Lung microvascular endothelial cell (primary cell): ENCODE measurements at regions not wholly inside any gene's neighbourhood (a gene's known extent, or its start where the extent isn't known, plus 50 kb on each side); places are given as distances from the start of the nearest gene placed in this dataset.

Source experiments
- DNase-seq, 2 donors: peaks; one replicate each; pipeline versions ENCODE4 v3.0.0 to v3.0.0-alpha.2; 2010; ENCODE audit warnings: low read depth in 2 of 2

DNA sequence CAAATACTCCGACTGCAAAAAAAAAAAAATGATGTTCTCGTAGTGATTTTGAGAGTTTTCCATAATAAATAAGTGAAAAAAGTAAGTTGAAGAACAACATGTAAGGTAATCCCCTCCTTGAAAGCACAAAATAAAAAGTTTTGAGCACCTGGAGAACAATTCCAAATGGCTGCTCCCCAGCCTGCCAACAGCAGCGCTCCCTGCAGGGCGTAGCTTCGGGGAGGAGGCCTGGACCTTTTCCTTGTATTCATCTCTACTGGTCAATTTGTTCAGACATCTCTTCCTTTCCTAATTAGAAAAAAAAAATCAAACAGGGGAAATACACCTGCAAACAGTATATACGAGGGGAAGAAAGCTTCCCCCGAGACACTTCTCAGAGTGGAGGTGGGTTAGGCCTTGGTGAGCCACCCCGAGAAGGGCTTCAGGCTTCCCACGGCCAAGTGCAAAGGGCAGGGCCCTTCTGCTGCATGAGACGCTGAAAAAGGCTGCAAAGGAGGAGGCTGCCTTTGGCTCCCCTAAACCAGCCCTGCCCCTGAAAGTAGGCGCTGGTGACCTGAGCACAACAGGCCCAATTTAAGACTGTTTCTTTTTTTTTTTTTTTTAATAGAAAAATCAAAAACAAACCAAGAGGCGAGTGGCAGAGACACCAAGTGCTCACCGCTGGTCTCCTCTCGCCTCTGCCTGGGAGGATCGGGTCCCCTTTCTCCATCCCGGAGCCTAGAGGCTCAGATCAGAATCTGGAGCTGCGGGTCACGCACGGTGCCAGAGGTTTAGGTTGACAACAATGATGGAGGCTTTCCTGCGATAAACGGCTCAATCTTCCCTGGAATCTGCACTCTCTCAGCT lies 193.1 kb upstream of the FOXF1 start:
- DNase-seq, result no peak

DNA sequence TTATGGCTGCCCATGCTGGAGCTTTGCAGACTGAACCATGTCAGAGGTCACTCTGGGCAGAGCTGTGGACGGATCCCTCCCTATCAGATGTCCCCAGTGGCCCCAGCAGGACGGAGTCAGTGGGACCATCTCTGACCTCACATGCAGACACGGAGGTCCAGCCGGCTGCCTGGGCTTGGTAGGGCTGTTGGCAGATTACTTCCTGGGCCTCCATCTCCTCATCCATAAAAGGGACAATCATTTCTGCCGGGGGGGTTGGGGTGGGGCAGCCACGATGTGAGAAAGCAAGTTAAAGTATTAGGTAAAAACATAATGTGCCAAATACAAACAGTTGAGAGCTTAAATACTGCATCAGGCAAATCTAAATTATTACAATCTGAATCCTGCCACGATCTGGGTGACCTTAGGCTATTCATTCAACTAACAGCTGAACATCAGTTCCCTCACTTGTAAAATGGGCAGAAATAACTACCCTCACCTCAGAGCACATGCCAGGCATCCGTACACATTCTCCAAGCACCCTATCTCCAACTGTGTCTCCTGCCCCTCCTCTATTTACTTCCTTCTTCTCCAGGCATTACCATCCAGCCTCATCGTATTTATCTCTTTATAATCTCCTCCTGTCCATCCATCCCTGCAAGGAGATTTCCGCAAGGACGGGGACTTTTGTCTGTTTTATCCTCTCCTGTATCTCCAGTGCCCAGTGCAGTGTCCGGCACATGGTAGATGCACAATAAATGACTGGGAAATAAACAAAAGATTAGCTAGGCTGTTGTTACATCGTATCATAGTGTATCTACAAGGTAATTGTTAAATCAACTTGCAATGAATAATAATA lies 192.3 kb upstream of the FOXF1 start:
- DNase-seq, result no peak

DNA sequence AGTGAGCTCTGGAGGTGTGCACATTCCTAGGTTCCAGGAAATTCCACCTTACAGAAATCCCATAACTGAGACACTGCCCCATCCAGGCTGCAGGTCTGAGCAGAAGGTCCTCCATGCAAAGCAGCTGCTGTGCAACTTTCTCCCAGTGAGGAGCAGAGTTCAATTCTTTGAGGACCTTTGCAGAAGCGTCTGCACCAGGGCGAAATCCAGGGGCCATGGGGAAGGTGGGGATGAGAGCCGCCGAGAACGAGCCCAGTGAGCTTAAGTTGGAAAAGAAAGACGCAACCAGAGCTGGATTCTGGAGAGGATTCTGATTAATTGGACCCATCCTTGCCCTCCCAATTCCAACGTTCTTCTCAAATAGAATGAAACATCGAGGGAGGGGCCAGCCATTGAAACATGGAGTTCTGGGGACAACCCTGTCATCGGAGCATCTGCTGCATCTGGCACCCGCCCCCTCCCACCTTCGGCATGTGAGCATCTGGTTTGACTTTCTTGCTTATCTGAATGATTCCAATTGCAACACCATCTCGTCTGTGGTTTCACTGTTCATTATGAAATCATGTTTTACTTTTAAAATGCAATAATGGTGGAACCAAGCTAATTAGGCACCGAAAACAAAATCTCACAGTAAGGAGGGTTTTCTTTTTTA lies 190.6 kb upstream of the FOXF1 start:
- DNase-seq, result no peak

DNA sequence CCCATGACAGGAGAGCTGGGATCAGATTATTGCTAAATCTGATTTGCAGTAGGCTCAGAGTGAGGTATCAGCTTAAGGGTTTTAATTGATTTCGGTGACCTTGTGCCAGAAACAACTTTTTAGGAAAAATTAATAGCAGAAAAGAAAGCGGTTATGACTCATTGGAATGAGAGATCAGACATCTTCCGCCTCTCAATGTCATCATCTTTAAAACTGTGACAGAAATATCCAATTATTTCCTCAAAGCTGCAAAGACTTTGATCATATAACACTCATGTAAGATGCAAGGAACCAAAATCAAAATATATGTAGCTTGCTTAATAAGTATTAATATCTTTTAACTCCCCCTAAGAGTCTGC lies 190.1 kb upstream of the FOXF1 start:
- no peak for DNase-seq

DNA sequence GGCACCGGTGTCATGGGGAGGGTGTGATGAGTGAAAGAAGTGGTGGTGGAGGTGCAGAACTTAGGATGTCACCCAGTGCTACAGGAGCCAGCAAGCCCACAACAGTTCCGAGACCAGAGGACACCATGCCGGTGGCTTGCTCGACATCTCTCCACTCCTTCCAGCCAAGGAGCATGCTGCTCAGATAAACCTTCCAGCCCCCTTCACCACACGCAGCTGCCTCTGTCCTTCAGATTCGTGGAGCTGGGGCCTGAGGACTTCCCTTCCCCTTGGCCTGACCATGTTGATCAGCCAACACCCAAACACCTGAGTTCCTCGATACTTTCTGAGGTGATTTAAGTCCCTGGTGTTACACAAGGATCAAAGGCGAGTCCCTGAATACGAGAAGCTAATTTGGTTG lies 188.8 kb upstream of the FOXF1 start:
- no peak for DNase-seq

DNA sequence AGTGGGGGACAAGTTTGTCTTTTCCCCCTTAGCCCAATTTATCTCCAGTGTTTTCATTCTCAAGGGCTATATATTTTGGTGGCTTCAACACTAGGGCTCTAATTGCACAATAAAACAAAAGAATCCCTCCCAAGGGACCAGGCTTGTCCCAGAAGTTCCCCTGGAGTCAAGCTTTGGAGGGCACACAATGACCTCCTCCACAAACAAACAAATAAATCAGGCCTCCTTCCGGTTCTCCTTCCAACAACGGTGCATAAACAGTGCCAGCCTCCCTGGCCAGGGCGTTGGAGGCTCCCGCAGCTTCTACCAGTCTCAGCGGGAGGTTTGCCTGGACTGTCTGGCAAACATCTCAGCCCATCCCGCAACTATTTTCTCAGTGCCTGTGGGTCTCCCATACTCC lies 188.0 kb upstream of the FOXF1 start:
- no peak for DNase-seq

DNA sequence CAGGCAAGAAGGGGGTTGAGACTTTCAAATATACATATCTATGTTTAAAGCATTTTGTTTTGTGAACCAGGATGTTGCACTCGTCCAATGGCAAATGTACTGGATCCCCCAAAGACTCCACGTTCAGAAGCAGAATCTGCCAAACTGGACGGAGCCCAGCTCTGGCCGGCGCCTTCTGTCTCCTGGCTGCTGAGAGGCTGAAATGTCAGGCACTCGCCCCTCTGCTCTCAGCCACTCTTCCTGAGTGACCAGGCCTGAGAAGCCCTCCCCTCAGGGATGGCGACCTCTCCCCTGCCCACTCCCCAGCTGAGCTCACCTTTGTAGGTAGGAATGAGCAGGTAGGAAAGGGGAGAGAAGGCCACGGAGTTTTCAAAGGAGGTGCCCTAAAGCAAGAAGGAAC lies 187.5 kb upstream of the FOXF1 start:
- DNase-seq, result no peak

DNA sequence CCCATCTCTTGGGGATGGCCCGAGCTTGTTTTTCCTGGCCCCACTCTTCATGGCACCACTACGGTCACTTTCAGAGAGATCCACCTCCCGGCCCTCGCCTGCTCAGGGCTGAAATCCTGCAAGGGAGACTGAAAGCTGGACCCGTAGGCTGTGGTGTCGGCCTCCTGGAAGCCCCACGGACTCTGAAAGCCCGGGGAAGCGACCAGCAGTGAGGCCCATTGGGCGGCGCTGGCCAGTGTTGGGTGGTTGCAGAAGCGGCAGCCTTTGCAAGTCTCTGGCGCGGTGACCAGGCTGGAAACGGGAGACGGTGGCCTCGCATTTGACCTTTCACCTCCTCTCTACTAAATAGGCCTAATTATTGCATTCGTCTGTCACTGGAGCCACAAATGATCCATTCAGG lies 186.0 kb upstream of the FOXF1 start:
- no peak for DNase-seq

DNA sequence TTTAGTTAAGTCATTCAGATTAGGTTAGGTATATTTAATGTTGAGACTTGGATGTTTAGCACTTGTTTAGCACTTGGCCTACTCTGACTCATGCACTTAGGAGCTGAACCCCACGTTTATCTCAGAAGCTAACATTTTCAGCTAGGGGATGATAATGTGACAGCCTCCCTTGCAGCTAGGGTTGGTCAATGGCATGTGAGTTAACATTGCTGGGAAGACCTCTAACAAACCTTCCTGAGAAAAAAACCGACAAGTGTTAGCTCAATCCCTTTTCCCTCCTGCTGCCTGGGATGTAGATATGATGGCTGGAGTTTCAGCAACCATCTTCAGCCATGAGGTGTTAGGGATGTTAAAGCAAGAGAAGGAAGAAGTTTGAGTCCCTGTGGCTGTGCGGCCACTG lies 185.0 kb upstream of the FOXF1 start:
- DNase-seq, result no peak

DNA sequence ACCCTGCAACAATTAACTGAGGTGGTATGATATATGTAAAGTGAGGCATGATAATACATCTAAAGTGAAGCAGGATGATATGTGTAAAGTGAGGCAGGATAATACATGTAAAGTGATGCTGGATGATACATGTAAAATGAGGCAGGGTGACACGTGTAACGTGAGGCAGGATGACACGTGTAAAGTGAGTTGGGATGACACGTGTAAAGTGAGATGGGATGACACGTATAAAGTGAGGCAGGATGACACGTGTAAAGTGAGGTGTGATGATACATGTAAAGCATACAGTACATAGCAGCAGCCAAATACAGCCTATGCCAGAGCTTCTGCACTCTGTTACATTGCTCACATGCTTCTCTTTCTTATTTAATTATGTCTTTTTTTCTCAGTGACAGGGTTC lies 184.4 kb upstream of the FOXF1 start:
- no peak for DNase-seq

DNA sequence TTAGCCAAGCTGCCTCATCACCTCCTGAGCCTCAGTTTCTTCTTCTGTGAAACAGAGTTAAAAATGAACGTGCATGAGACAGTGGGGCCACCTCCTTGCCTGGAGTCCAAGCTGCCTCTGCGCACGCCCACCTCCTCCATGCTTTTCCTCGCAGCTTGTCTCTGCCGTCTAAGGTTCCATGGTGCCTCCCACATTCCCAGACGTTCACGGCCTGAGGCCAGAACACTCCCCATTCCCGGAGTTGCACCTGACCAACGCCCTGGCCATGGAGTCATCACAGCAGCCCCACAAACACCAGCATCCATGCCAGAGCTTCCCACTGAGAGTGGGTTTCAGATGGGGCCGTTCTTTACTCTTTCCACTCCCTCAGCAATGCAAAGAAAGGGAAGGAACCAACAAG lies 183.0 kb upstream of the FOXF1 start:
- DNase-seq, result no peak

DNA sequence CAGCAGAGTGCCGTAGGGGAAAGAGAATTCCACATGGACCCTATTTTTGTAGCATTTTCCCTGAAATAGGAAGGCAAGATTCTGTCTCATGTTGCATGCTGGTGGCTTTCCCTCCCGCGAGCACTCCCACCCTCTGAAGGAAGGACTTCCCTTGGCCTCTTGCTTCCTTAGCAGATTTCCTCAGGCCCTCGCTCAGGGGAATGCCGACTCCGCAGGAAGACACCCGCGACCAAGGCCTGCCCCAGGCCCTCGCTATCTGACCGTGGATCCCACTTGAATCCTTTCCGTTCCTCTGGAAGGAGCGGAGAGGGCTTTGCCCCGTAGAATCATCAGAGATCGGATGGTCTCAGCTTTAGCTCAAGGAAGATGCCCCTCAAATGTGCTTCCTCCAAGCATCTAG lies 179.4 kb upstream of the FOXF1 start:
- DNase-seq, result no peak

DNA sequence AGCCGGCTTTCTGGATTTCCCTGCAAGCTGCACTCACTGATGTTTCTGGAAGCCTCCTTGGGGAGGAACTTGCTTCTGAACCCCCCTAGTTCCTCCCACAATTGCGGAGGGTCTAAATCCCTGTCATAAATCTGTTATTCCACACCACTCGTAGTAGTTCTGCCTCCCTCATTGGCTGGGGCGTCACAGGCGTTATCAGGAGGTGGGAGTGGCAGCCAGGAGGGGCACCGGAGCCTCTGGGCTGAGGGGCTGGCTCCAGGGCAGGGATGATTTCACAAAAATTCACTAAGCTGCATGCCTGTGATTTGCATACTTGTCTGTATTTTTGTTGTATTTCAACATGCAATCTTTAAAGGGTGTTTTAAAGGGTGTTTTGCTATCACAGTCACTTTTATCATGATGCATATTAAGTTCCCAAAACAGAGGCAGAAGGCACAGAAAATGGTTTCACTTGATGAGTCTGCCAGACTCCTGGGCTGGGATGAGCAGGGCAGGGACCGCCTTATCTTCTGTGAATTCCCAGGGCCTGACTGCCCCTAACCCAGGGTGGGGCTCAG lies 176.2 kb upstream of the FOXF1 start:
- DNase-seq, result no peak

DNA sequence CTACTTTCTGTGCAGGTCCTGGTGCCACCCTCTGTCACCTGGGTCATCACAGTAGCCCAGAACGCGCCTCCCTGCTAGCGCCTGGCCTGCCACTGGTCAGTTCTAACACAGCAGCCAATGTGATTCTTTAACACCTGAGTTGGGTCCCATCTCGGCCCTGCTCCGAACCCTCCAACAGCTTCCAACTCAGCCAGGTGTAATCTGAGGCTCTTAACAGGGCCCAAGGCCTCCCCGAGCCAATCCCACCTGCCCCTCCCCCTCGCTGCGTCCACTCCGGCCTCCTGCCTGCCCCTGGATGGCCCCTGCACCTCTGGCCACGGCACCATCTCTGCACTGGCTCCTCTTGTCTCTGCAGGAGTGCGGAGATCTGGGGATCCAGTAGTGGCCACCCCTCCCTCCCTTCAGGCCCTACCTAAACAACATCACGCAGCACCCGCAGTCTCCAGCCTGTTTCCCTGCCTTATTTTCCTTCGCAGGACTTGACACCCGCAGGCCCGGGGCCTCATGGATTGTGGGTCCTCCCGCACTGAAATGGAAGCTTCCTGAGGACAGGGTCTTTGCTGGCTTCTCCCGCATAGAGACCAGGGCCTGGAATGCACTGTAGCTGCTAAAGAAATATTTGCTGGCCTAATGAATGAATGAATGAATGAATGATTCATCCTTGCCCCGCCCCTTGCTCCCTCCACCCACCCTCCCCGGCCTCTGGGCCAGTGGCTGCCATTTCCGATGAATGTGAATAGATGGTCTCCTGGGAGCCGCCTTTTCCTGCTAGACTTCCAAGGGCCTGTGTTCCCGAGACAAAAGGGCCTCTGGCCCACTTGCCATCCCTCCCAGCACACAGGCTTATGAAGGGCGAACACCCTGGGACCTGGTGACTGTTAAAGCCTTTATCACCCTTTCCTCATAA lies 174.8 kb upstream of the FOXF1 start:
- no peak for DNase-seq

DNA sequence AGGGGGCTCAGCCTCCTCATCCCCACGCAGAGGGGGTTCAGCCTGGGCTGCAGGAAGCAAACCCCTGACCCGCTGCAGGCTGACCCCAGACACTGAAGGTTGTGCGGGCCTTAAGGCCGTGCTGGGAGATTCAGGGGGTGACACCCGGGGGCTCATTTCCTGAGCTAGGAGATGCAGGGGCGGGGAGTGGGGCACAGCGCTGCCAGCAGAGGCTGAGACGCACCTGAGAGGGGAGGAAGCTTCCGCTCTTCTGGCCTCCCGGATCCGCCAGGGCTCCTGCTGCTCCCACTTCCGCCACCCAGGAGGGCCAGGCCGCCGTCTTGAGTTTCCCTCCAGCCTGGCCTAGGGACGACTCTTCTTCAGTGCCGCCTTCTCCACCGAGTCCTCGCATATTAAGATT lies 173.2 kb upstream of the FOXF1 start:
- no peak for DNase-seq

DNA sequence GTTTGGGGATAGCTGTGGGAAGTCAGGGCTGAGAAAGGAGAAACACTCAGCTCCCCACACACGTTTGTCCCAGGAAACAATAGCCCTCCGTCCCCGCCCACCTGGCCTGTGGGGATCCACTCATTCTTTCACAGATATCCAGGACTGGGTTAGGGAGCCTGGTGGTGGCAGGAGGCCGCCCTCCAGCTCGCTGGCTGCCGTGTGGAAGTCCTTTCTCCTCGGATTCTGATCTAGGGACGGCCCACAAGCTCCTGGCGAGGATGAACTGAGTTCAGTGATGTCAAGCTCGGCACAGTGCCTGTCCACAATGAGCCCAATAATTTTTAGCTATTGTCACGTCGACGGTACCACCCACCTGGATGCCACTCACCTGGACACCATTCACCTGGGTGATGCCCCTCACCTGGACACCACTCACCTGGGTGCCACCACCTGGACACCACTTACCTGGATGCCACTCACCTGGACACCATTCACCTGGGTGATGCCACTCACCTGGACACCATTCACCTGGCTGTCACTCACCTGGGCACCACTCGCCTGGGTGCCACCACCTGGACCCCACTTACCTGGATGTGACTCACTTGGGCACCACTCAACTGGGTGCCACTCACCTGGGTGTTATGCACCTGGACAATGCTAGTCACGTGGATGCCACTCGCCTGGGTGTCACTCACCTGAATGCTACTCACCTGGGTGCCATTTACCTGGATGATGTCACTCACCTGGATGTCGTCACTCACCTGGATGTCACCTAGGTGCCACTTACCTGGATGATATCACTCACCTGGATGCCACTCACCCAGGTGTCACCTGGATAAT lies 172.5 kb upstream of the FOXF1 start:
- no peak for DNase-seq

DNA sequence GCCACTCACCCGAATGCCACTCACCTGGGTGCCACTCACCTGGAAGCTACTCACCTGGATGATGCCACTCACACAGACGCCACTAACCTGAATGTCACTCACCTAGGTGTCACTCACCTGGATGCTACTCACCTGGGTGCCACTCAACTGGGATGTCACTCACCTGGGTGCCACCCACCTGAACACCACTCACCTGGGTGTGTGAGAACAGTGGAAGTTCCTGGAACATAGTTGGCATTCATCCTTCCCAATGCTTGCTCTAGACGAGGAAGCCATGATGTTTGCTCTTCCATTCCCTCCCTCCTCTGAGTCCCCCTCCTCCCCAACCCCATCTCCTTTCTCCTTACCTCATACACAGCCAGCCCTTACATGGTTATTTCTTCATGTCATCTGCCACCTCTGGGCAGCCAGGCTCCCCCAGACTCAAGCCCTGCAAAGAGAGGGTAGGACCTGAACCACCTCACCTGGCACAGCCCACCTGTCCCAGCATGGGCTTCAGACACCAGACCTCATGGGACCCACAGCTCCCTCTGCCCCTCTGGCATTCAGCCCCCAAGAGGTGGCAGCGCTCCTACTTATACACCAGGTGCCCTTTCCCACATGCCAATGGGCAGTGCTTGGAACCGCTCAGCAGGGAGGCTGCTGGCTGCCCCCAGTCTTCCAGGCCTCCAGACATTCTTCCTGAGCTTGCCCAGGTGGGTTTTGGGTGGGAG lies 171.8 kb upstream of the FOXF1 start:
- no peak for DNase-seq

DNA sequence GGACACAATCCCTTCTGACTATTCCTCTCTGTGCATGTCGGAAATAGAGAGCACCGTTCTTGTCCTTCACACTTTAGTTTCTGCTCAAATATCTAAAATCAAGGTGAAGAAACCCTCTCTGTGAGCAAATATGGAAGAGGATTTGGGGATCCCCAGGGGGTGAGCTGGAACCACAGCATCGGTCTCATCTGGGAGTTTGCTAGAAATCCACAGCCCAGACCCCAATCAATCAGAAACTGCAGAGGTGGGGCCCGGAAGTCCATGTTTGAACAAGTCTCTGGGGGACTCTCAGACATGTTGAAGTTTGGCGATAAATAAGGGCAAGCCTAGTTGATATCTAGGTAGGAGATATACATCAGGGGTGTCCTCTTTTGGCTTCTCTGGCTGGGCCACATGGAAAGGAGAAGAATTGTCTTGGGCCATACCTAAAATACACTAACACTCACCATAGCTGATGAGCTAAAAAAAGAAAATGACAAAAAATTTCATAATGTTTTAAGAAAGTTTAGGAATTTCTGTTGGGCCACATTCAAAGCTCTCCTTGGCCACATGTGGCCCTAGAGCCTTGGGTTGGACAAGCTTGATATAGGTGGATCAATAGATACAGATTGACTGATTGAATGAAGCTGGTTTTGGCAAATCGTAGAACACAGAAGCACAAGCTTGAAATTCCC lies 168.0 kb upstream of the FOXF1 start:
- DNase-seq, result no peak
